Activated CD8-positive, alpha-beta memory T cell treated with anti-CD3 and anti-CD28 coated beads for 48 hours (primary cell): ENCODE measurements at regions not wholly inside any gene's neighbourhood (a gene's known extent, or its start where the extent isn't known, plus 50 kb on each side); places are given as distances from the start of the nearest gene placed in this dataset.

Source experiments
- DNase-seq, 3 experiments: peaks; one replicate each; pipeline ENCODE4 v3.0.0-alpha.2; 2020; ENCODE audit warnings: low read depth in 2 of 3, low spot score in 2 of 3

DNA sequence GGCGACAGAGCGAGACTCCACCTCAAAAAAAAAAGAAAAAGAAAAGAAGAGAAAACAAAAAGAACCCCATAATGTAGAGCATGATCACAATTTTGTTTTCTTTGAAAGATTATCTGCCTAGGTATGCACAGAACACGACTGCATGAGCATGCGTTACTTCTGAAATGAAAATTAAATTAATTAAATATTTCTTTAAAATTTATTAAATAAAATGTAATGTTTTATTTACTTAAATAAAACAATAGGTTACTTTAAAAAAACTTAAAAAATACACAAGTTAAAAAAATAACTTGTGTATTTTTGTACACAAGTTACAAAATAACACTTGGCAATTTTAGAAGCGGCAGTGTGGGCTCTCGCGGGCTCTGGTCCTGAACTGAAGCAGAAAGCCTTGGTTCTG is 107.8 kb downstream of the TFAP2A start:
- no peak for DNase-seq

DNA sequence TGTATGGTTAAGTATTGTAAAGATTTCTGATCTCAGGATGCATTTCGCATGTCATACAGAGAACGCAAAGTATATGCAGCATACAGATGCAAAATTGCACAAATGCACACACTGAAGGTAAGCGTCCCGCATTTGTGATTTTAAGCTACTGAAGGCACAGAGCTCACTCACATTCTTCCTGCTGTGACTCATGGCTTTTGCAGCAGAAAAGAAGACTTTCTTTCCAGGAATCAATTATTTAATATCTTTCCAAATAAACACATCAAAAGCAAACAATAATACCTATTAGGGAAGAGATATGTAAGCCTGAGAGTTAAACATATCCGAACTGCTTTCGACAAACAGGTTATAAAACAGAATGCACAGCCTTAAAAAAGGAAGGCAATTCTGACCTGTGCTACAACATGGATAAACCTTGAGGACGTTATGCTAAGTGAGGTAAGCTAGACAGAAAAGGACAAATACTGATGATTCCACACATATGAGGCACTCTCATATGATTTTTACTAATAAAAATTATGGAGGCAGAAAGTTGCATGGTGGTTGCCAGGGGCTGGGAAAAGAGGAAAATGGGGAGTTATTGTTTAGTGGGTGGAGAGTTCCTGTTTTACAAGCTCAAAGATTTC is 109.0 kb downstream of the TFAP2A start:
- DNase-seq = no peak

DNA sequence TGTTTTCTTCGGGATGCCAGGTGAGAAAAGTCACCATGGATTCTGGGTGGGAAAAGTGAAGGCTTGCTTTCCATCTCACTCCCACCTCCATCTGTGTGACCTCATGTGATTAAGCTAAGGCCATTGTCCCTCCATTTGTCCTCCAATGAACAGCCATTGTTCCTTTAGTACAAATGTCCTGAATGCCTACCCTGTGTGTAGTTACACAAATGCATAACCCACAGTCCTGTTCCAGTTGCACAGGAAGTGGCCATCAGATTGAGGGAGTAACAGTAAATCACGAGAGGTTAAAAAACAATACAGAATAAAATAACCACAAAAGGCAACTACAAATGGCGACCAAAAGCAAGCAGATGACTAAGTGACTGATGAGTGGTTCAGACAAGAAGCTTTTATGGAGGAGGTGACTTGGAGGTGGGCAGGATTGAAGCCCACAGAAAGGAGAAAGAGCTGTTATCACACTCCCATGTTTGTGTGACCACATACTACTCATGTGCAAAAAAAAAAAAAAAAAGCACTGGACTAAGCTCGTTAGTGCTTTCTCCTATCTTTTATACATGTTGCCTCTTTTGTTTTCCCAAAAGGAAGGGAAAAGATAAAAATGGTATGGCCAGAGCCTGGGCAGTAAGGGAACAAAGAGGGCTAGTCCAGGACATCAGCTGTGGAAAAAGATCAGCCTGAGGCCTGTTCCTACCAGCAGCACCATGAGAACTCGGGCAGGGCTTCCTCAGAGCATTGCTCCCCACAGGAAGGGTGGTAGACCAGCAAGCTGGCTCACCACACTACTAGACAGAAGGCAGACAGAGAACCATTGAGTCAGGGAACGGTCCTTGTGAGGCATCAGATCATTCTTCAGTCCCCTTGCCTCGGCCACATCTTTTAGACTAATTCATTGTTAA is 111.0 kb downstream of the TFAP2A start:
- DNase-seq = no peak

DNA sequence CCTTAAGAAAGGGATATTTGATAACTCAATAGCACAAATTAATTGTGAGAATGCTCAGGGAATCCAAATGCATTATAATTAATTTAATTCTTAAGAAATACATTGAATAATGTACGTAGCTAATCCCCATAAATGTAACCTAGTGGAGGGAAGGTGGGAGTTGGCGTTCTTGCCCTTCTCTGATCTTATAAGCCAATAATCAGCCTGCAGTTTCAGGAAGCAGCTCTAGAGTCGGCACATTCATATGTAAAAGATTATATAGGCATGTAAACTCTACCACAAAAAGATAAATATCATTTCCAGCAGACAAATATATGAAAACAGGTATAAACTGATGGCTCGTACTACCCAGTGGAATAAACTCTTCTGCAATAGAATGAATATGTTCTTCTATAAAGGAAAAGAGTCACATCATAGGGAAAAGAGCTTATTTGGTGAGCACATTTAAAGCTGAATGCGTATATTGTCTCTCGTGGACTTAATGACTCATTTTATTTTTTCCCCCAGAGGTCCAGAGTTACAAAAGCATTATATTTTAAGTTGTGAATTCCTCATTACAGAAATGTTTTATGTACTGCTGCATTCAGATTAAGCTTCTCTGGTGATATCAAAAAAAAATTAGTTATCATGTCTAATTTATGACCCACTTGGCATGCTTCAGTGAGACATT is 112.2 kb downstream of the TFAP2A start:
- DNase-seq = no peak

DNA sequence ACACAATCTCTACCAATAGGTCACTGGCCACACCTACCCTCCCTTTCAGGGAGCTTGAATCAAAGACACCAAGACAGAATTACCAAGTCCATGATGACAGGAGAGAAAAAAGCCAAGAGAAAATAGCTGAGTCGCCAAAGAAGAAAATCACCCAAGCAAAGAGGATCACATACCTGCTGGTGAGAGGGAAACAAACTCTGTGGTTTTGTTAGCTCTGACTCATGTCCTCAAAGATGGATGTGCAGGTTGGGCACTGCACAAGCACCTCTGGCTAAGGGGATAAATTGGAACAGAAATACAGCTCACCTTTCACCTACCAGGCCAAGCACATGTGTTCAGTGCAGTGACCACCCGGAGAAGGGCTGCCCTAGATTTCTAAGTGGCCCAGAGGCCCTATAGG is 114.8 kb downstream of the TFAP2A start:
- no peak for DNase-seq

DNA sequence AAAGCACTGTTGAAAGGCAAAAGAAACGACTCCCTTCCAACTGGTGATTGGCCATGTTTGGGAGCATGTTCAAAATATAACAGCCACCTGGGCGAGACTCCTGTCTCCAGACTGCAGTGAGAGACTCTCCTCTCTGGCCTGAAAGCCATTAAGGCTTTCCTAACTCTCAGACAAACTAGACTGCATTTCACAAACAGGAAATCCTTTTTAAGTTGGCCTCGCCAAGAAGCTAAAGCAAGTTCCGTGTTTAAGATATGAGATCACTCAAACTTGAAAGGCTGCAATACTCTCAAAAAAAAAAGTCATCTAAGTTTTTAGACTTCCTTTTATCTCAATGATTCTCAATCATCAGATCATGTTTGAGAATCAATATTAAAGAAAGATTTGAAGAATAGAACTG is 117.0 kb downstream of the TFAP2A start:
- no peak for DNase-seq

DNA sequence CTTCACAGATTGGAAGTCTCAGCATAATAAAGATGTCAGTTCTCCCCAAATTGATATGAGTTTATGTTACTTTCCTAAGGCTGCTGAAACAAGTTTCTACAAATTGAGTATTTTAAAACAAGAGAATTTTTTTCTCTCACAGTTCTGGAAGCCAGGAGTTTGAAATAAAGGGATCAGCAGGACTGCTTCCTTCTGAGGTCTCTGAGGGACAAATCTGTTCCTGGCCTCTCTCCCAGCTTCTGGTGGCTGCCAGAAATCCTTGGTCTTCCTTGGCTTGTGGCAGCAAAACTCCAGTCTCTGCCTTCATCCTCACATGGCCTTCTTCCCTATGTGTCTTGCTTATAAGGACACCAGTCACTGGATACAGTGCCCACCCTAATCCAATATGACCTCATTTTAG is 136.1 kb downstream of the TFAP2A start:
- no peak for DNase-seq

DNA sequence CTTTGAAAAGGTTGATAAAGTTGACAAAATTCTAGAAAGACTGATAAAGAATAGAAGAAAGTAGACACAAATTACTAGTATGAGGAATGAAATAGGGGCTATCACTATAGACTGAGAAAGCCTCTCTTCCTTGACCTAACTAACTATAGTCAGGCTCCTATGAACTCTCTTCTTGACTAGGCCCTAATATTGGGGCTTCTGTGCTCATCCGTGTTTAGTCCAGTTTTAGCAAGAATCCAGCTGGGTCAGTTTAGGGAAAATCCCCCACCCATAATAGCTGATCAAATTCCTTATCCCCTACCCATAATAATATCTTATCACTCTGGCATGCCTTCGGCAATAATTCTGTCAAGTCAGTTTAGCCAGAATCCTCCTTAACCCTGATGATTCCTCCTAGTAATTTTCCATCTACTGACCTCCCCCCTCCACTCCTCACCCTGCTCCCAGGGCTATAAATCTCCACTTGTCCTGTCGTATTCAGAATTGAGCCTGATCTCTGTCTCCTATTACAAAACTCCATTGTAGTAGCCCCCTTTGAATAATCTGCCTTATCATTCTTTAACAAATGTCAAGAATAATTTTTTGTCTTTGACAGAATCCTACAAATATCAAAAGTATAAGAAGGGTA is 138.1 kb downstream of the TFAP2A start:
- no peak for DNase-seq

DNA sequence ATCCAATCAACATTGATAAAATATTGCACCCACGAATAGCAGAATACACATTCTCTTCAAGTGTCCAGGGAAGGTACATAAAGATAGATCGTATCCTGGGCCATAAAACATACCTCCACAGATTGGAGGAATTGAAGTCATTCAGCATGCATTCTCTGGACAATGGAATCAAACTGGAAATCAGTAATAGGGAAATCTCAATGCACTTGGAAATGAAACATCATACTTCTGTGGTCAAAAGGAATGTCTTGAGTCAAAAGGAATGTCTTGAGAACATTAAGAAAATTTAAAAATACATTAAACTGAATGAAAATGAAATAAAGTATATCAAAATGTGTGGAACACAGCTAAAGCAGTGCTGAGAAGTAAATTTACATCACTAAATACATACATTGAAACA is 138.8 kb downstream of the TFAP2A start:
- no peak for DNase-seq

DNA sequence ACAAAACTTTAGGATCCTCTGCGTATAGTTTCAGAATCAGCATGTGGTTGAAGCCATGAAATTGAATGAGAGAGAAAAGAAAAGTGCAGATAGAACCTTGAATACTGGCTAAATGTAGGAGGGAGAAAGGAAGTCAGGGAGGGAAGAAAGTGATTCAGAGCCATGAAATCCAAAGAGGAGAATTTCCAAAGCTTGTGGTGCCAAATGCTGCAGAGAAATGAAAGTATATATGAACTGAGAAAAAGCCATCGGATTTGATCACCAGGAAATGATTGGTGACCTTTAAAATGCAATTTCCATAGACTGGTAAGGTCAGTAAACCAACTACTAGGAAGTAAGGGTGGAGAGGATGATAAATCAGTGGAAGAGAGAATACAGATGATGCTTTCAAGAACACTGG is 142.3 kb downstream of the TFAP2A start:
- DNase-seq = no peak

DNA sequence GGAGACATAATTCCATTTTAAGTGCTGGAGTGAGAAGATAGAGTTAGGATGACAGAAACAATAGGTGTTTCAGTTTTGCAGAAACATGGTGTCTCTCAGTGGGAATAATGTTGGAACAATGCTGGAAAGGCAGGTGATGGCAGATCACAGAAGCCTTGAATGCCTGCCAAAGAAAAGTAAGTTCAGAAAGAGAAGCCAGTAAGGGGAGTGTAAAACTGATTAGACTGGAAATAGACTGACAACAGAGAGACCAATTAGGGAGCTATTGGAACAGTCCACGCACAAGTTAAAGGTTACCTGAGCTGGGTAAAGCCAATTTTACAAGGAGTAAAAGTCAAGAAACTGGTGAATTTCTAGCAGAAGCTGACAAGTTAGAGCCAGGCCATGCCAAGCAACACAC is 142.9 kb downstream of the TFAP2A start:
- no peak for DNase-seq

DNA sequence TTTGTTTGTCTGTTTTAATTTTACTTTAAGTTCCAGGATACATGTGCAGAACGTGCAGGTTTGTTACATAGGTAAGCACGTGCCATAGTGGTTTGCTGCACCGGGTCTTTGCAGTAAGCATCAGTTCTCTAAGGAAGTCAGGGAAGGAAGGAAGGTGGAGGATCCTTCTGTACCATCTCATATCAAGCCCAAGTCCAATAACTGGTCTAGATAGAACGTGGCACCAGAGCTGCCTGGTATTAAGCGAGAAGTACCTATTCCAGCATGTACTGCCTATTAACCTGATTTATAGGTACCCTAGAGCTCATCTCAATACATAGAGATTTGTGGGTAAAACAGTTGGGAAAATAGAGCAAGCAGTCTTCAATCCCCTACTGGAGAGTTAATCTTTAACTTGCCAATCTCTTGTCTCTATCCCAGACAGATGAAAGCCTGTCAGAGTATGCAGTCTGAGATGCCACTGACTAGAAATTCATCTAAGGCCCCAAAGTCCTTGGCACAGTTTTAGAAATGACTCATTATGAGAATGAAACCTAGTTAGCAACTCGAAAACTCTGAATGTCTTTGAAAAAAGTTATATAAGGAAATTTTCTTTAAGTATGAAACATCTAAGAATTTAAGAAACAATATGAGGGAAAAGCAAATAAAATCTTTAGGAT is 144.9 kb downstream of the TFAP2A start:
- DNase-seq = no peak

DNA sequence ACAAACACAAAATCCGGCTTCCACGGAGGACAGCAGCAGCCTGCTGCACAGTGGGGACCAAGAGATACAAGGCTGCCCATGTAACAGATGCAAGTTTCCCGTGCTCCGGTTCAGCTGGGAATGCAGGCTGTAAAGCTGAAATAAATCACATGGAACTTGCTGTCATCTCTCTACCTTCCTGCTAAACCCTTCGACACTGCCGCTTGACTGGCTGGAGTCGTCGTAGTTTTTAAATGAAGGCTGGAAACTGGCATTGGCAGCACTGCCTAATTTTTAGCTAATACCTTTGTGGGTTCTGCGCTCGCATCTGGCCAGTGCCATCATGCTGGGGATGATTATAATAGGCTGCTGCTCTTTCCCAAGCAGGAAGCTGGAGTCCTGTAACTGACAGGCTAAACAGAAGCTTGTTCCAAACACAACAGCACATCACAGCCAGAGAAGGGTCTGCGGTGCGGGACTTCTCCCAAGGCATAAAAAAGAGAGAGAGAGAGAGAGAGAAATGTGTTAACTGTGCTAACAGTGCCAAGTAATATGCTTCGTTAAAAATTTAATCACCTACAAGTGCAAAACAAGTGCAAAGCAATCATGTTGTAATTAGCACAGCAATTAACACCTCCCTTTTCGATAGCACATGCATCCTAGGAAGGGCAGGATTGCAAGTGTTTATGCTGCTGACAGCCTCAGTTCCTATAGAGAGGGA is 146.1 kb downstream of the TFAP2A start:
- DNase-seq = no peak

DNA sequence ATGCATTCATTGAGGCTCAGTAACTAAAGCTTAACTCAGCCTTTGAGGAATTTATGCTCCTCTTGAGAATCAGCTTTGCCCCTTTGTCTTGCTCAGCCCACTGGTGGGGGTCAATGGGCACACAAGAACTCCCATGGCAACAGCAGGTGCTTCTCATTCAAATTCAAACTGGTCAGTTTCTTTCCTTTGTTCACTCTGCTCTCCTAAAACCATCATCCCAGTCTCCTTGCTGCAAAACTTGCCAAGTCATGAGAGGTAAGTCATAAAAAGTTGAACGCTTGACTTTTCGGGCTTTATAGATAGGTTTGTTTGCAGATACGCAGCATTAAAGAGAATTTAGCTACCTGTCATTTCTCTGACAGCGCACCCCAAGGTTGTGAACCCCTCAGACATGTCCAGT is 146.8 kb downstream of the TFAP2A start:
- no peak for DNase-seq

DNA sequence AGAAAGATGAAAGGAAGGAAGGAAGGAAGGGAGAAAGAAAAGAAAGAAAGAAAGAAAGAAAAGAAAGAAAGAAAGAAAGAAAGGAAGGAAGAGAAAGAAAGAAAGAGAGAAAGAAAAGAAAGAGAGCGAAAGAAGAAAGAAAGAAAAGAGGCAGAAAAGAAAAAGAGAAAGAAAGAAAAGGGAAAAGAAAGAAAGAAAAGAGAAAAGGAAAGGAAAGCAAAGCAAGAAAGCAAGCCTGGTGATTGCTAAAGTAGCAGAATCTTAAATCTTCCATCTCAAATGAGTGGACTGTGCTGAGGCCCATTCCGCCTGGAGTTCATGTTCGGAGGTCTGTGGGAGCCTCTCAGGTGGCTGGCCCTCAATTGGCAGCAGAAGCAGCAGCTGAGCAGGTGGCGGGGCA is 148.4 kb downstream of the TFAP2A start:
- no peak for DNase-seq

DNA sequence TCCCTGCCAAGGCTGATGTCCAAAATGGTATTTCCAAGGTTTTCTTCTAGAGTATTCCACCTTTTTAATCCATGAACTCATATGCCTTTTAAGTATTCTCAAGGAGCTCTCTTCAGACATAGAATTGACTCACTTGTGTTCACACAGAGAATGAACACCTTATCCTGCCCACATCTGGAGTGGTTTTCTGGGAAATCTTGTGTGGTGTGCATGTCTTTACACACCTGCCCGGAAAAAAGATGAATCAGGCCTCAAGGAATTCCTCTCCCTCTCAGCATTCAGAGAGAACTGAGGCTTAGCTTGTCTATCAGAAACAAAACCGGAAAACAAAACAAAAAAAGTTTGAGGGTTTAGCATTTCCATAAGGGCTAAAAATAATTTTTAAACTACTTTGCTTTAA is 148.8 kb downstream of the TFAP2A start:
- DNase-seq = no peak

DNA sequence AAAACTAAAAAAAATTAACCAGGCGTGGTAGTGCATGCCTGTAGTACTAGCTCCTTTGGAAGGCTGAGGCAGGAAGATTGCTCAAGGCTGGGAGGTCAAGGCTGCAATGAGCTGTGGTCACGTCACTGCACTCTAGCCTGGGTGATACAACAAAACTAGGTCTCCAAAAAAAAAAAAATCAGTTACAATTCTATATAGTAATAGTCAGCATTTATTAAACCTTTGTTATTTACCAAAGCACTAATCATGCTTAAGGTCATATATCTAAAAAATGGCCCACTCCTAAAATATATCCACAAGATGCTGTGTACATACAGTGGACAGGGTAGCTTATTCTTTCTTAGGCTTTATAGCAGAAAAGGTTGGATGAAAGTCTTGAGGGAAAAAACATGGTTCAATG is 152.4 kb downstream of the TFAP2A start:
- no peak for DNase-seq

DNA sequence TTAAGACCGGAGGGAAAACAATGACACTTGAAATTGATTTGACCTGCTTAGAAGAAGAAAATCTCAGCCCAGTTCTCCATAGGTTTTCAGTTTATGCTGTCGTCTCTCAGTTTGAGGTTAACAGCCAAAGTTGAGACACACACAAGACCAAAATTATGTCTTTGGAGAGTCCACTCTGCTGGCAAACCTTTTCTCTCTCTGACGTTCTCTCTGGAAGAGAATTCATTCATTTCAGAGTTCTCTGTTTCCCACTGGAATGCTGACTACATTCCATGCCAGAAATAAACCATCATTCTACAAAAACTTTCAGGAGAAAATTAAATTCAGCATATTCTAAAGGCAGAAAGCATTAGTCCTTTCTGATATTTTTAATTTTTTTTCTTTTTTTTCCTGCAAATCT is 155.2 kb downstream of the TFAP2A start:
- no peak for DNase-seq

DNA sequence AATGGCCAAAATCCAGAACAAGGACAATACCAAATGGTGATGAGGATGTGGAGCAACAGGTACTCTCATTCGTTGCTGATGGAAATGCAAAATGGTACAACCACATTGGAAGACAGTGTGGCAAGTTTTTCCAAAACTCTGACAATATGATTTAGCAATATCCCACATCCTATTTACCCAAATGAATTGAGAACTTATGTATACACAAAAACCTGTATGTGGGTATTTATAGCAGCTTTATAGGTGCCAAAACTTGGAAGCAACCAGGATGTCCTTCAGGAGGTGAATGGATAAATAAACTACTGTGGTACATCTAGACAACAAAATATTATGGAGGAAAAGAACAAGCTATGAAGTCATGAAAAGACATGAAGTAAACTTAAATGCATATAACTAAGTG is 156.5 kb downstream of the TFAP2A start:
- DNase-seq = no peak

DNA sequence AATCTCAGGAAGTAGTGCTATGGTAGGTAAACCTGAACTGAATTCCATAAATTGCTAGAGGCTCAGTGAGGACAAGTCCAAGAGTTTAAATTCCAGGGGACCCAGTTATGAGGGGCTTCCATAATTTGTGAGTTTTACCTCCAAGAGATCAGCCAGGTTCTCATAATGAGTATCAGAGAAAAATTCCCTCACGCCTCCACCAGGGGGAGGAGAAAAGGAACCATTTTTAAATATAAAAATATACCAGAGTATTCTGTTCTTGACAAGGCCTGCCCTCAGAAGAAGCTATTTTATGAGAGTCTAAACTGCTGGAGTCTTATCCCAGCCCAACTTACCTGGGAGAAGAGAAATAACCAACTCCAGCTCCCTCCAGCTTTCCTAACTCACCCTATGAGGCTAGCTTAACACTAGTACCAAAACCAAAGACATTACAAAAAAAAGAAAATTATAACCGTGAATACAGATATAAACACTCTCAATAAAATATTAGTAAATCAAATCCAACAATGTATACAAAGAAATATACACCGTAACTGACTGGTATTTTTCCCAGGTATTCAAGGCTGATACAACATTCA is 158.7 kb downstream of the TFAP2A start:
- DNase-seq = no peak
